Ovary (tissue), 7 donors: ENCODE measurements at regions not wholly inside any gene's neighbourhood (a gene's known extent, or its start where the extent isn't known, plus 50 kb on each side); places are given as distances from the start of the nearest gene placed in this dataset.
"Not testable (repeated sequence)": the region's sequence is repeated elsewhere in the genome, so short reads cannot be mapped to it uniquely, and the experiment has no call there.

Source experiments
- DNase-seq, 5 donors: peaks; one replicate each; pipeline ENCODE4 v3.0.0-alpha.2; 2019 to 2020
- H3K27ac ChIP-seq, 2 donors: fragments of 200-600 bp; one replicate each; pipeline versions ENCODE4 v1.5.1 to v1.8.0; 2019 to 2022
- H3K27me3 ChIP-seq: fragments of 200-600 bp; one replicate; pipeline ENCODE4 v1.8.0; 2022
- H3K36me3 ChIP-seq: fragments of 200-600 bp; sonication (generic); one replicate; pipeline ENCODE4 v1.5.1; 2019
- H3K4me1 ChIP-seq: one replicate; pipeline ENCODE4 v1.8.1; 2013; ENCODE audit warnings: mild to moderate bottlenecking, moderate library complexity; ENCODE audit not compliant: insufficient read depth
- H3K4me3 ChIP-seq: fragments of 200-600 bp; sonication (generic); one replicate; pipeline ENCODE4 v1.5.1; 2017
- H3K9me3 ChIP-seq, 2 donors: fragments of 200-600 bp in 1 of 2; sonication (generic) in 1 of 2; one replicate each; pipeline versions ENCODE4 v1.5.1 to v1.8.1; 2013 to 2019; ENCODE audit warnings: mild to moderate bottlenecking in 1 of 2, moderate library complexity in 1 of 2
- CTCF ChIP-seq, 3 donors: fragments of 450-650 bp in 2 of 3; fragments of 200-600 bp in 1 of 3; IDR thresholded peaks; one replicate each; pipeline versions ENCODE4 v1.5.1 to v1.8.0; 2016 to 2022; ENCODE audit warnings: antibody characterized with exemption in 3 of 3, mild to moderate bottlenecking in 1 of 3
- EP300 ChIP-seq: sonication (generic); formaldehyde crosslinking; IDR thresholded peaks from one replicate; pipeline ENCODE4 v1.6.1; 2017; ENCODE audit warnings: antibody characterized with exemption
- POLR2A ChIP-seq: fragments of 450-650 bp; IDR thresholded peaks from one replicate; pipeline ENCODE4 v1.6.1; 2017; ENCODE audit warnings: antibody characterized with exemption, mild to moderate bottlenecking, moderate library complexity
- WGBS, 3 donors: extraction: QIAGEN DNeasy Blood & Tissue Kit in 1 of 3; methylation state at CpG; one replicate each; pipeline versions ENCODE4 v1.1.5 to v1.1.7; 2013 to 2017; 5-methylcytosine and 5-hydroxymethylcytosine counted together
- intact Hi-C, 4 donors: fragments of 100-400 bp; cut with DNase I; formaldehyde crosslinking; loops; one replicate each; pipeline versions ENCODE4 v1.11.0 to v1.15.1; 2022 to 2023
- donor health status: DM: no; HTN: no; CAD: no; lungs with moderate emphysema.
- donor health status: DM: no; HTN: no; CAD: no.
- donor health status: Bipolar disorder and iron deficiency.
- donor health status: DM: no; HTN: no; CAD: no.
- donor health status: DM: yes; HTN: yes; CAD: no.

DNA sequence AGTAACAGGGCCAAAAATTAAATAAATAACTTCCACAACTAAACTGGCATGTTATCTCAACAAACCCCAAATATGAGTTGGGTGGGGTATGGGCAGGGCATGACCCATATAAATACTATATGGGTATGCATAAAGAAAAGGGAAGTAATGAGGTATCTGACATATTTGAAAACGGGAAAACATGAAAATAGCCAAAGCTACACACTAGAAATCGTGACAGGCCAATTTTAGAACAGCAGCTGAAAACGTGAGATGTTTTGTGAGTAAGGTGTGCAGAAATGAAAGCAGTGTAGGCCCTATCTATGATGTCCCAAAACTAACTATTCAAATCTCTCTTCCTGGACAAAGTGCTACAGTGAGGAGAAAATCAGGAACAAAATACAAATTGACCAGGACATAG lies 537.9 kb upstream of the NR5A2 start:
- Histone ChIP-seq H3K9me3 (no peaks in the 10 kb centered on the region), H3K27me3 (no peaks in the 10 kb centered on the region), H3K27ac (no peak overlapping the region), H3K36me3 (no peaks in the 10 kb centered on the region), H3K4me3 (no peak overlapping the region), H3K4me1 (no peaks in the 10 kb centered on the region)
- no peak for DNase-seq
- intact Hi-C loops, result no loop called here
- 70 to 75% (median 73%) methylated on average over 3 of the region's 3 CpGs for WGBS, 3 donors
- TF ChIP-seq CTCF (IDR thresholded peaks at IDR 0.05) (no peak), POLR2A (no peak), EP300 (no peak)

GRCh38 chr1:199490769-199491527 lies 536.6 kb upstream of the NR5A2 start:
- Histone ChIP-seq H3K36me3 (no peaks in the 10 kb centered on the region), H3K27ac (no peak overlapping the region), H3K9me3 (no peaks in the 10 kb centered on the region), H3K4me3 (no peak overlapping the region), H3K4me1 (no peaks in the 10 kb centered on the region), H3K27me3 (no peaks in the 10 kb centered on the region)
- TF ChIP-seq POLR2A (no peak), CTCF (IDR thresholded peaks at IDR 0.05) (no peak), EP300 (no peak)
- DNase-seq, result no peak
- intact Hi-C loops, result no loop called here
- WGBS, 3 donors, result 71 to 83% (median 81%) methylated on average over 2 of the region's 2 CpGs

DNA sequence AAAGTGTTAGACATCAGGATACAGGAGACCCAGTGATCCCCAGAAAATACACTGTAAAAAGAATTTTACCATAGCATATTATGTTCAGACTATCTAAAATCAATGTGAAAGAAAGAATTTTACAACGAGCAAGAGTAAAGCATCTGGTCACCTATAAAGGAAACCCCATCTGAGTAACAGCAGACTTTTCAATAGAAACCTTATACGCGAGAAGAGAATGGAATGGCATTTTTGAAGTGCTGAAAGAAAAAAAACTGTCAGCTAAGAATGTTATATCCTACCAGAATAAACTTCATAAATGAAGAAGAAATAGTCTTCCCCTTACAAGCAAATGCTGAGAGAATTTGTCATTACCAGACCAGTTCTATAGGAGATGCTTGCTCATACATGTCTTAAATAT lies 532.1 kb upstream of the NR5A2 start:
- intact Hi-C loops, result no loop called here
- Histone ChIP-seq H3K9me3 (no peaks in the 10 kb centered on the region), H3K27ac (no peak overlapping the region), H3K27me3 (no peaks in the 10 kb centered on the region), H3K36me3 (no peaks in the 10 kb centered on the region), H3K4me1 (no peaks in the 10 kb centered on the region), H3K4me3 (no peak overlapping the region)
- TF ChIP-seq CTCF (IDR thresholded peaks at IDR 0.05) (no peak), POLR2A (no peak), EP300 (no peak)
- DNase-seq, result no peak
- 93 to 94% (median 94%) methylated on average over 3 of the region's 3 CpGs for WGBS, 3 donors

DNA sequence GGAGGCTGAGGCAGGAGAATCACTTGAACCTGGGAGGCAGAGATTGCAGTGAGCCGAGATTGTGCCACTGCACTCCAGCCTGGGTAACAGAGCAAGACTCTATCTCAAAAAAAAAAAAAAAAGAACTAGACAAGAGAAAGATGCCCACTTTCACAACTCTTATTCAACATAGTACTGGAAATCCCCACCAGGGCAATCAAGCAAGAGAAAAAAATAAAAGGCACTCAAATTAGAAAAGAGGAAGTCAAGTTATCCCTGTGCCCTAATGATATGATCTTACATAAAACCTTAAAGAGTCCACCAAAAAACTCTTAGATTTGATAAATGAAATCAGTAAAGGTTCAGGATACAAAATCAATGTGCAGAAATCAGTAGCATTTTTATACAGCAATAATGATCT lies 528.7 kb upstream of the NR5A2 start:
- H3K36me3 ChIP-seq, H3K27me3 ChIP-seq, DNase-seq, intact Hi-C loops, H3K9me3 ChIP-seq, H3K27ac ChIP-seq, H3K4me1 ChIP-seq, H3K4me3 ChIP-seq: not testable (repeated sequence)
- WGBS, 3 donors, result 89 to 94% (median 93%) methylated on average over 1 of the region's 1 CpG

GRCh38 chr1:199508072-199508471 lies 519.4 kb upstream of the NR5A2 start:
- Histone ChIP-seq H3K36me3 (no peaks in the 10 kb centered on the region), H3K27me3 (no peaks in the 10 kb centered on the region), H3K9me3 (no peaks in the 10 kb centered on the region), H3K4me3 (no peak overlapping the region), H3K4me1 (no peaks in the 10 kb centered on the region), H3K27ac (no peak overlapping the region)
- no peak for DNase-seq
- intact Hi-C loops, result no loop called here
- WGBS, 3 donors, result 31 to 42% (median 32%) methylated on average over 3 of the region's 3 CpGs
- TF ChIP-seq POLR2A, result no peak
- no peak for TF ChIP-seq EP300
